K562 (cell line): ENCODE measurements at regions not wholly inside any gene's neighbourhood (a gene's known extent, or its start where the extent isn't known, plus 50 kb on each side); places are given as distances from the start of the nearest gene placed in this dataset.

Source experiments
- ATAC-seq: fragments of 200-7000 bp; cut with Tn5 transposase; 3 replicates; pipeline ENCODE4 v1.9.1; 2020; ENCODE audit warnings: moderate library complexity
- BruUV-seq: library from RNA; stranded (reverse); fragments of 400-500 nt; replicated peaks from 2 replicates; lab custom pipeline; 2021; lab: Mats Ljungman, UMichigan
- CTCF ChIA-PET: fragments of 300-600 bp; formaldehyde crosslinking; extraction: SDS; loops from one replicate; lab custom pipeline; 2021; ENCODE audit warnings: low intra/inter-chr PET ratio; lab: Yijun Ruan, JAX
- POLR2A ChIA-PET: fragments of 300-600, 350-650 bp; sonication (Branson Sonifier 250); formaldehyde crosslinking; extraction: SDS; loops from one replicate; lab custom pipeline; 2021; ENCODE audit warnings: antibody characterized with exemption, inconsistent platforms; lab: Yijun Ruan, JAX
- DNase-seq, 4 experiments: peaks; one replicate each; pipeline versions ENCODE4 v3.0.0 to v3.0.0-alpha.2; 2011 to 2018; ENCODE audit warnings: low spot score in 3 of 4, mixed read lengths in 3 of 4; ENCODE audit errors: extremely low read depth in 1 of 4
- FAIRE-seq: peaks from 2 replicates; lab custom pipeline; 2011; peaks lifted over from hg19 to GRCh38; lab: Jason Lieb, UNC
- H2AFZ ChIP-seq: 2 replicates; pipeline ENCODE4 v1.6.0; 2011; ENCODE audit warnings: low read depth, low read length, control low read depth, inconsistent platforms
- H3K27ac ChIP-seq: fragments of 200-600 bp; 3 replicates; pipeline ENCODE4 v1.8.0; 2011; ENCODE audit warnings: low read depth, mild to moderate bottlenecking, control low read depth, inconsistent platforms, low read length, moderate library complexity, mixed read lengths; ENCODE audit errors: extremely low read depth
- H3K27me3 ChIP-seq, 2 experiments: fragments of 300-600 bp in 1 of 2; 2 replicates in 1 of 2; 3 replicates in 1 of 2; pipeline versions ENCODE4 v1.6.0 to v1.8.0; 2011; ENCODE audit warnings: inconsistent platforms in 2 of 2, low read length in 2 of 2, mild to moderate bottlenecking in 1 of 2, mixed read lengths in 1 of 2, moderate library complexity in 1 of 2; ENCODE audit not compliant: control insufficient read depth in 2 of 2, insufficient read depth in 2 of 2
- H3K36me3 ChIP-seq: fragments of 300-600 bp; 3 replicates; pipeline ENCODE4 v1.8.0; 2011; ENCODE audit warnings: mild to moderate bottlenecking, low read length, inconsistent platforms; ENCODE audit not compliant: control insufficient read depth, insufficient read depth
- H3K4me1 ChIP-seq, 2 experiments: fragments of 200-600 bp in 1 of 2; replicated peaks in 1 of 2; 2 replicates in 1 of 2; 3 replicates in 1 of 2; pipeline versions ENCODE4 v1.5.1 to v1.8.0; 2011; ENCODE audit warnings: inconsistent platforms in 2 of 2, low read length in 2 of 2, mild to moderate bottlenecking in 1 of 2, mixed read lengths in 1 of 2, moderate library complexity in 1 of 2; ENCODE audit not compliant: control insufficient read depth in 2 of 2, insufficient read depth in 2 of 2
- H3K4me2 ChIP-seq: 2 replicates; pipeline ENCODE4 v1.6.1; 2011; ENCODE audit warnings: low read length, control low read depth, inconsistent platforms, mixed read lengths; ENCODE audit not compliant: insufficient read depth
- H3K4me3 ChIP-seq: fragments of 200-600 bp; sonication (generic), shearing (Covaris generic); 2 replicates; pipeline ENCODE4 v1.5.1; 2016; ENCODE audit warnings: control low read depth, inconsistent platforms
- H3K79me2 ChIP-seq: fragments of 200-600 bp; 3 replicates; pipeline ENCODE4 v1.8.0; 2011; ENCODE audit warnings: low read length, inconsistent platforms; ENCODE audit not compliant: control insufficient read depth, insufficient read depth
- H3K9ac ChIP-seq, 2 experiments: 2 replicates each; pipeline versions ENCODE4 v1.6.0 to v1.6.1; 2011; ENCODE audit warnings: low read depth in 2 of 2, low read length in 2 of 2, control low read depth in 1 of 2, inconsistent platforms in 1 of 2, mild to moderate bottlenecking in 1 of 2, mixed read lengths in 1 of 2; ENCODE audit not compliant: insufficient read depth in 1 of 2
- H3K9me1 ChIP-seq: one replicate; pipeline ENCODE4 v1.6.0; 2011; ENCODE audit warnings: inconsistent platforms, mild to moderate bottlenecking, low read length, moderate library complexity; ENCODE audit not compliant: control insufficient read depth, insufficient read depth
- H3K9me3 ChIP-seq: replicated peaks from 2 replicates; pipeline ENCODE4 v1.5.1; 2011; ENCODE audit warnings: low read depth, low read length, inconsistent platforms; ENCODE audit not compliant: control insufficient read depth, insufficient read depth
- H4K20me1 ChIP-seq: replicated peaks from 2 replicates; pipeline ENCODE4 v1.6.1; 2011; ENCODE audit warnings: low read length, inconsistent platforms, mixed read lengths; ENCODE audit not compliant: control insufficient read depth, insufficient read depth
- BCOR ChIP-seq: fragments of 450-650 bp; IDR thresholded peaks from 2 replicates; pipeline ENCODE4 v1.6.1; 2016
- E4F1 ChIP-seq: fragments of 250-450 bp; sonication (Bioruptor Pico); IDR thresholded peaks from 2 replicates; pipeline ENCODE4 v1.5.0; 2021; ENCODE audit warnings: mild to moderate bottlenecking, borderline replicate concordance
- HDAC6 ChIP-seq: IDR thresholded peaks from 2 replicates; pipeline ENCODE4 v1.6.1; 2012; ENCODE audit warnings: low read depth, mild to moderate bottlenecking, control low read depth, inconsistent platforms, low read length, moderate library complexity
- HNRNPL ChIP-seq: fragments of 200-400 bp; formaldehyde crosslinking; IDR thresholded peaks from 2 replicates; pipeline ENCODE4 v1.6.1; 2017; ENCODE audit warnings: low read depth, mild to moderate bottlenecking, low read length
- POLR2AphosphoS5 ChIP-seq: IDR thresholded peaks from 2 replicates; pipeline ENCODE4 v1.6.1; 2011; ENCODE audit warnings: mild to moderate bottlenecking, low read depth, low read length, moderate library complexity; ENCODE audit not compliant: control insufficient read depth, insufficient read depth
- TEAD4 ChIP-seq, 2 experiments: sonication (generic) in 1 of 2; formaldehyde crosslinking in 1 of 2; IDR thresholded peaks; 2 replicates each; pipeline versions ENCODE4 v1.6.1 to v1.8.0; 2012 to 2022; ENCODE audit warnings: borderline replicate concordance in 1 of 2, inconsistent platforms in 1 of 2, low read length in 1 of 2, mild to moderate bottlenecking in 1 of 2, missing genetic modification reagents in 1 of 2
- TRIM28 ChIP-seq: fragments of 450-650 bp; IDR thresholded peaks from 2 replicates; pipeline ENCODE4 v1.6.1; 2017
- ZFP30 ChIP-seq: fragments of 250-450 bp; sonication (Bioruptor Pico); IDR thresholded peaks from 2 replicates; pipeline ENCODE4 v1.8.0; 2022; ENCODE audit warnings: moderate library complexity, mild to moderate bottlenecking, inconsistent platforms, borderline replicate concordance
- ZNF12 ChIP-seq: sonication (generic); formaldehyde crosslinking; IDR thresholded peaks from 2 replicates; pipeline ENCODE4 v1.4.0; 2020; ENCODE audit warnings: mild to moderate bottlenecking, missing genetic modification reagents
- ZNF282 ChIP-seq: sonication (generic); formaldehyde crosslinking; IDR thresholded peaks from 2 replicates; pipeline ENCODE4 v1.8.1; 2023; ENCODE audit warnings: missing genetic modification reagents
- ZNF707 ChIP-seq: fragments of 250-450 bp; sonication (Bioruptor Pico); conservative IDR thresholded peaks from 2 replicates; pipeline ENCODE4 v1.8.0; 2022; ENCODE audit warnings: inconsistent platforms, mild to moderate bottlenecking, moderate library complexity
- WGBS: fragments of 100-300 bp; shearing (Covaris generic); methylation state at CpG from one replicate; pipeline ENCODE4 v1.1.6; 2016; ENCODE audit warnings: low coverage, mixed read lengths; ENCODE audit not compliant: insufficient coverage; ENCODE audit errors: missing lambda C conversion rate; 5-methylcytosine and 5-hydroxymethylcytosine counted together
- in situ Hi-C: fragments of 300-500 bp; cut with MboI; formaldehyde crosslinking; loops from 4 replicates; pipeline ENCODE4 v1.15.0; 2018; ENCODE audit warnings: inconsistent platforms, mixed read lengths
- intact Hi-C: fragments of 100-400 bp; cut with micrococcal nuclease; formaldehyde crosslinking; loops from 2 replicates; pipeline ENCODE4 v1.14.2; 2022

GRCh38 chr16:51049276-51049675, 101.8 kb downstream of the SALL1 start:
- no peak for ATAC-seq
- ChIA-PET POLR2A (interaction anchor here (1.1 kb wide), 1 partner anchor 27 kb away, joined by 3 read pairs; no protein-coding TSS in a partner anchor), CTCF (no interaction called here)
- WGBS: 7% methylated on average over 6 of the region's 6 CpGs
- H3K4me2 ChIP-seq: no peak overlapping the region
- no peak overlapping the region for H3K9ac ChIP-seq
- no peak overlapping the region for H3K27ac ChIP-seq
- no peak for TF ChIP-seq ZNF707
- no peak for TF ChIP-seq E4F1 (CRISPR knock-in tag)
- no peak for TF ChIP-seq ZNF282
- TF ChIP-seq POLR2AphosphoS5: no peak
- no peak for TF ChIP-seq HNRNPL
- no peak for TF ChIP-seq ZNF12 (CRISPR knock-in tag)
- TF ChIP-seq HDAC6: no peak
- TF ChIP-seq BCOR: no peak
- TF ChIP-seq ZFP30: no peak
- no peak for TF ChIP-seq TEAD4 (IDR thresholded peaks at IDR 0.05; ENCODE audit: low read length)
- TF ChIP-seq TEAD4 (CRISPR knock-in tag; IDR thresholded peaks at IDR 0.05; ENCODE audit: borderline replicate concordance): no peak
- no peak for TF ChIP-seq TRIM28
- TF ChIP-seq, all 486 proteins: peak for 0
- no peak overlapping the region for H3K4me3 ChIP-seq
- intact Hi-C loops (no loop called here), in situ Hi-C loops (no loop called here)
- no peaks in the 10 kb centered on the region for H3K9me1 ChIP-seq
- no peak overlapping the region for H2AFZ ChIP-seq
- no peaks in the 10 kb centered on the region for H3K9me3 ChIP-seq
- BruUV-seq: no TSS peak
- H4K20me1 ChIP-seq: no peaks in the 10 kb centered on the region
- FAIRE-seq: no peak
- H3K79me2 ChIP-seq: no peaks in the 10 kb centered on the region
- DNase-seq: no peak
- H3K27me3 ChIP-seq: no peaks in the 10 kb centered on the region; a peak in 1 of 5 replicates
- H3K4me1 ChIP-seq: peaks cover 6 to 7% of the 10 kb centered on the region in 2 experiments; a peak in 2 of 5 replicates
- H3K36me3 ChIP-seq: no peaks in the 10 kb centered on the region
